Neural progenitor cell (in vitro differentiated cells): ENCODE measurements at regions not wholly inside any gene's neighbourhood (a gene's known extent, or its start where the extent isn't known, plus 50 kb on each side); places are given as distances from the start of the nearest gene placed in this dataset.
"Not testable (repeated sequence)": the region's sequence is repeated elsewhere in the genome, so short reads cannot be mapped to it uniquely, and the experiment has no call there.

Experiments
- DNase-seq: peaks from one replicate; pipeline ENCODE4 v3.0.0-alpha.2; 2016; ENCODE audit warnings: low spot score
- H2AFZ ChIP-seq: fragments of 200-600 bp; sonication (generic); replicated peaks from 2 replicates; pipeline ENCODE4 v1.6.1; 2016; ENCODE audit warnings: antibody characterized with exemption
- H3F3A ChIP-seq: fragments of 200-600 bp; sonication (generic); 2 replicates; pipeline ENCODE4 v1.6.1; 2016; ENCODE audit warnings: antibody characterized with exemption, low read depth
- H3K27ac ChIP-seq: fragments of 200-600 bp; sonication (generic); 2 replicates; pipeline ENCODE4 v1.5.1; 2016; ENCODE audit warnings: mild to moderate bottlenecking
- H3K27me3 ChIP-seq: fragments of 200-600 bp; sonication (generic); 2 replicates; pipeline ENCODE4 v1.6.1; 2016; ENCODE audit warnings: mild to moderate bottlenecking, moderate library complexity
- H3K36me3 ChIP-seq: fragments of 200-600 bp; sonication (generic); 2 replicates; pipeline ENCODE4 v1.5.1; 2016
- H3K4me1 ChIP-seq: fragments of 200-600 bp; sonication (generic); 2 replicates; pipeline ENCODE4 v1.6.1; 2016; ENCODE audit warnings: mixed run types
- H3K4me2 ChIP-seq: fragments of 200-600 bp; sonication (generic); 2 replicates; pipeline ENCODE4 v1.6.1; 2016
- H3K4me3 ChIP-seq: fragments of 200-600 bp; sonication (generic); 2 replicates; pipeline ENCODE4 v1.5.1; 2016
- H3K79me2 ChIP-seq: fragments of 200-600 bp; sonication (generic); 2 replicates; pipeline ENCODE4 v1.6.1; 2016; ENCODE audit warnings: low read depth
- H3K9ac ChIP-seq: fragments of 200-600 bp; sonication (generic); 2 replicates; pipeline ENCODE4 v1.6.1; 2016
- H3K9me3 ChIP-seq: fragments of 200-600 bp; sonication (generic); 2 replicates; pipeline ENCODE4 v1.5.1; 2016; ENCODE audit warnings: low read depth
- H4K20me1 ChIP-seq: fragments of 200-600 bp; sonication (generic); 2 replicates; pipeline ENCODE4 v1.6.1; 2016; ENCODE audit warnings: low read depth
- H3K27ac Mint-ChIP-seq: 3 replicates; pipeline ENCODE4 v1.8.0; 2021; ENCODE audit warnings: mixed read lengths
- H3K27me3 Mint-ChIP-seq: 2 replicates; pipeline ENCODE4 v1.8.0; 2022; ENCODE audit warnings: low read depth, mild to moderate bottlenecking, inconsistent platforms, moderate library complexity, mixed read lengths; ENCODE audit not compliant: insufficient read depth
- H3K36me3 Mint-ChIP-seq: 3 replicates; pipeline ENCODE4 v1.8.0; 2021; ENCODE audit warnings: mixed read lengths
- H3K4me1 Mint-ChIP-seq: 3 replicates; pipeline ENCODE4 v1.8.0; 2021; ENCODE audit warnings: mixed read lengths
- H3K4me3 Mint-ChIP-seq: 3 replicates; pipeline ENCODE4 v1.8.0; 2021; ENCODE audit warnings: mild to moderate bottlenecking, moderate library complexity, mixed read lengths
- H3K9me3 Mint-ChIP-seq: 3 replicates; pipeline ENCODE4 v1.8.0; 2020; ENCODE audit warnings: mixed read lengths
- CTCF ChIP-seq: fragments of 200-600 bp; sonication (generic); IDR thresholded peaks from 2 replicates; pipeline ENCODE4 v1.5.1; 2017; ENCODE audit warnings: antibody characterized with exemption, mild to moderate bottlenecking
- EZH2 ChIP-seq: fragments of 200-600 bp; sonication (generic); IDR thresholded peaks from 2 replicates; pipeline ENCODE4 v1.6.1; 2017; ENCODE audit warnings: antibody characterized with exemption, mild to moderate bottlenecking, moderate library complexity
- EZH2phosphoT487 ChIP-seq: fragments of 200-600 bp; sonication (generic); IDR thresholded peaks from 2 replicates; pipeline ENCODE4 v1.6.1; 2017; ENCODE audit warnings: antibody characterized with exemption

GRCh38 chr2:236485519-236485918 lies 84.1 kb upstream of the ACKR3 start:
- Histone ChIP-seq H3K4me1 (peaks cover 17% of the 10 kb centered on the region), H3K79me2 (no peaks in the 10 kb centered on the region), H3K27me3 (no peaks in the 10 kb centered on the region), H3K4me2 (peak overlapping the region; percentile 30), H3F3A (peaks cover 13% of the 10 kb centered on the region), H2AFZ (no peak overlapping the region), H3K4me3 (no peak overlapping the region), H3K27ac (no peak overlapping the region), H3K36me3 (no peaks in the 10 kb centered on the region), H3K9ac (no peak overlapping the region), H4K20me1 (no peaks in the 10 kb centered on the region), H3K9me3 (no peaks in the 10 kb centered on the region)
- peaks cover 15% of the 10 kb centered on the region for H3K4me1 Mint-ChIP-seq
- peak overlapping the region; percentile 55 for H3K27ac Mint-ChIP-seq
- DNase-seq = peak; percentile 74
- TF ChIP-seq EZH2phosphoT487 = no peak
- TF ChIP-seq CTCF = no peak
- no peak for TF ChIP-seq EZH2
- H3K9me3 Mint-ChIP-seq = peaks cover 12% of the 10 kb centered on the region
- no peaks in the 10 kb centered on the region for H3K36me3 Mint-ChIP-seq
- H3K4me3 Mint-ChIP-seq = no peak overlapping the region
- peaks cover 4% of the 10 kb centered on the region for H3K27me3 Mint-ChIP-seq

GRCh38 chr2:236489083-236489482 lies 80.5 kb upstream of the ACKR3 start:
- H3K4me1 Mint-ChIP-seq = peaks cover 15% of the 10 kb centered on the region
- not testable (repeated sequence) for H3K27me3 Mint-ChIP-seq, H2AFZ ChIP-seq, H3K9me3 Mint-ChIP-seq, H4K20me1 ChIP-seq, H3K79me2 ChIP-seq, H3K4me2 ChIP-seq, H3K9me3 ChIP-seq, DNase-seq, H3K4me3 ChIP-seq, H3K36me3 Mint-ChIP-seq, H3K36me3 ChIP-seq, H3K9ac ChIP-seq, H3K27ac Mint-ChIP-seq, H3K27me3 ChIP-seq, H3K4me3 Mint-ChIP-seq, H3K27ac ChIP-seq
- H3F3A ChIP-seq = peaks cover 13% of the 10 kb centered on the region
- peaks cover 17% of the 10 kb centered on the region for H3K4me1 ChIP-seq

GRCh38 chr2:236489895-236490404 lies 79.7 kb upstream of the ACKR3 start:
- H3K27ac Mint-ChIP-seq = no peak overlapping the region
- H3F3A ChIP-seq = peaks cover 13% of the 10 kb centered on the region
- no peaks in the 10 kb centered on the region for H3K27me3 ChIP-seq
- H3K27ac ChIP-seq = no peak overlapping the region
- H3K9ac ChIP-seq = no peak overlapping the region
- H3K9me3 ChIP-seq = no peaks in the 10 kb centered on the region
- H3K79me2 ChIP-seq = no peaks in the 10 kb centered on the region
- no peaks in the 10 kb centered on the region for H4K20me1 ChIP-seq
- no peaks in the 10 kb centered on the region for H3K36me3 Mint-ChIP-seq
- H2AFZ ChIP-seq = no peak overlapping the region
- peaks cover 3% of the 10 kb centered on the region for H3K9me3 Mint-ChIP-seq
- H3K36me3 ChIP-seq = no peaks in the 10 kb centered on the region
- TF ChIP-seq CTCF (no peak), EZH2phosphoT487 (no peak), EZH2 (no peak)
- peaks cover 4% of the 10 kb centered on the region for H3K27me3 Mint-ChIP-seq
- no peak overlapping the region for H3K4me2 ChIP-seq
- peaks cover 10% of the 10 kb centered on the region for H3K4me1 Mint-ChIP-seq
- no peak for DNase-seq
- H3K4me3 Mint-ChIP-seq = no peak overlapping the region
- no peak overlapping the region for H3K4me3 ChIP-seq
- peaks cover 12% of the 10 kb centered on the region for H3K4me1 ChIP-seq

GRCh38 chr2:236496340-236496739 lies 73.3 kb upstream of the ACKR3 start:
- no peaks in the 10 kb centered on the region for H3K27me3 ChIP-seq
- Mint-ChIP-seq H3K9me3 (peaks cover 7% of the 10 kb centered on the region), H3K27me3 (peaks cover 5% of the 10 kb centered on the region), H3K4me1 (peaks cover 13% of the 10 kb centered on the region), H3K4me3 (peak overlapping the region; percentile 33), H3K27ac (peak overlapping the region; percentile 67), H3K36me3 (no peaks in the 10 kb centered on the region)
- no peaks in the 10 kb centered on the region for H3F3A ChIP-seq
- H3K79me2 ChIP-seq = no peaks in the 10 kb centered on the region
- H3K27ac ChIP-seq = no peak overlapping the region
- H3K36me3 ChIP-seq = no peaks in the 10 kb centered on the region
- TF ChIP-seq EZH2 (no peak), CTCF (no peak), EZH2phosphoT487 (no peak)
- no peak overlapping the region for H3K4me3 ChIP-seq
- DNase-seq = no peak
- H4K20me1 ChIP-seq = no peaks in the 10 kb centered on the region
- no peaks in the 10 kb centered on the region for H3K9me3 ChIP-seq
- H3K4me2 ChIP-seq = no peak overlapping the region
- H3K9ac ChIP-seq = no peak overlapping the region
- peaks cover 3% of the 10 kb centered on the region for H3K4me1 ChIP-seq
- peak overlapping the region; percentile 34 for H2AFZ ChIP-seq
